Liver (tissue), 8 donors: ENCODE measurements at regions not wholly inside any gene's neighbourhood (a gene's known extent, or its start where the extent isn't known, plus 50 kb on each side); places are given as distances from the start of the nearest gene placed in this dataset.
A peak's percentile ranks its signal among the peaks of the same experiment; 100 is the strongest.

Experiments used
- DNase-seq: peaks from one replicate; pipeline ENCODE4 v3.0.0-alpha.2; 2017; ENCODE audit warnings: low spot score
- H3K27ac ChIP-seq, 2 donors: one replicate each; pipeline ENCODE4 v1.7.0; 2013; ENCODE audit warnings: inconsistent platforms in 2 of 2, low read length in 2 of 2, control low read depth in 1 of 2, low read depth in 1 of 2, mild to moderate bottlenecking in 1 of 2
- H3K27me3 ChIP-seq, 4 donors: one replicate each; pipeline versions ENCODE4 v1.6.1 to v1.7.0; 2013; ENCODE audit warnings: low read length in 3 of 4, inconsistent platforms in 1 of 4, mild to moderate bottlenecking in 1 of 4, moderate library complexity in 1 of 4; ENCODE audit not compliant: control insufficient read depth in 4 of 4, insufficient read depth in 4 of 4
- H3K36me3 ChIP-seq, 4 donors: one replicate each; pipeline versions ENCODE4 v1.6.1 to v1.7.0; 2013; ENCODE audit warnings: low read length in 3 of 4, mild to moderate bottlenecking in 3 of 4, low read depth in 1 of 4, moderate library complexity in 1 of 4; ENCODE audit not compliant: control insufficient read depth in 4 of 4, insufficient read depth in 3 of 4
- H3K4me1 ChIP-seq, 4 donors: one replicate each; pipeline versions ENCODE4 v1.6.1 to v1.7.0; 2013; ENCODE audit warnings: low read length in 3 of 4, mild to moderate bottlenecking in 3 of 4, moderate library complexity in 1 of 4; ENCODE audit not compliant: control insufficient read depth in 4 of 4, insufficient read depth in 4 of 4
- H3K4me3 ChIP-seq, 3 donors: one replicate each; pipeline versions ENCODE4 v1.6.1 to v1.7.0; 2013; ENCODE audit warnings: low read length in 3 of 3, control low read depth in 1 of 3, low read depth in 1 of 3, mild to moderate bottlenecking in 1 of 3
- H3K9ac ChIP-seq, 2 donors: one replicate each; pipeline ENCODE4 v1.7.0; 2013; ENCODE audit warnings: low read length in 2 of 2, mild to moderate bottlenecking in 2 of 2, moderate library complexity in 2 of 2, control low read depth in 1 of 2, low read depth in 1 of 2
- H3K9me3 ChIP-seq, 4 donors: one replicate each; pipeline versions ENCODE4 v1.6.1 to v1.7.0; 2013; ENCODE audit warnings: low read length in 3 of 4; ENCODE audit not compliant: control insufficient read depth in 4 of 4
- EGR1 ChIP-seq, 2 donors: IDR thresholded peaks; 2 replicates each; pipeline ENCODE4 v1.6.1; 2016 to 2018; ENCODE audit warnings: antibody characterized with exemption in 2 of 2, low read depth in 2 of 2
- FOXA1 ChIP-seq: IDR thresholded peaks from 2 replicates; pipeline ENCODE4 v1.6.1; 2016; ENCODE audit warnings: antibody characterized with exemption
- FOXA2 ChIP-seq: IDR thresholded peaks from 2 replicates; pipeline ENCODE4 v1.6.1; 2016; ENCODE audit warnings: antibody characterized with exemption
- GABPA ChIP-seq, 2 donors: IDR thresholded peaks in 1 of 2; conservative IDR thresholded peaks in 1 of 2; 2 replicates each; pipeline ENCODE4 v1.6.1; 2016; ENCODE audit warnings: antibody characterized with exemption in 2 of 2, mild to moderate bottlenecking in 1 of 2, moderate library complexity in 1 of 2
- HNF4A ChIP-seq, 2 donors: conservative IDR thresholded peaks; 2 replicates each; pipeline ENCODE4 v1.6.1; 2016; ENCODE audit warnings: antibody characterized with exemption in 2 of 2, mild to moderate bottlenecking in 2 of 2
- HNF4G ChIP-seq: IDR thresholded peaks from 2 replicates; pipeline ENCODE4 v1.6.1; 2016; ENCODE audit warnings: antibody characterized with exemption
- JUND ChIP-seq, 2 donors: IDR thresholded peaks; 2 replicates each; pipeline ENCODE4 v1.6.1; 2016; ENCODE audit warnings: antibody characterized with exemption in 2 of 2
- MAX ChIP-seq: IDR thresholded peaks from 2 replicates; pipeline ENCODE4 v1.6.1; 2016; ENCODE audit warnings: antibody characterized with exemption
- NR2F2 ChIP-seq: IDR thresholded peaks from 2 replicates; pipeline ENCODE4 v1.6.1; 2016; ENCODE audit warnings: antibody characterized with exemption
- RAD21 ChIP-seq, 2 donors: IDR thresholded peaks; 2 replicates each; pipeline ENCODE4 v1.6.1; 2016; ENCODE audit warnings: antibody characterized with exemption in 2 of 2, mild to moderate bottlenecking in 2 of 2
- REST ChIP-seq: IDR thresholded peaks from 2 replicates; pipeline ENCODE4 v1.6.1; 2016; ENCODE audit warnings: antibody characterized with exemption, mild to moderate bottlenecking
- RXRA ChIP-seq, 2 donors: IDR thresholded peaks; 2 replicates each; pipeline ENCODE4 v1.6.1; 2017 to 2018; ENCODE audit warnings: antibody characterized with exemption in 2 of 2, mild to moderate bottlenecking in 1 of 2
- SP1 ChIP-seq: IDR thresholded peaks from 2 replicates; pipeline ENCODE4 v1.6.1; 2018; ENCODE audit warnings: antibody characterized with exemption, mild to moderate bottlenecking
- TAF1 ChIP-seq: conservative IDR thresholded peaks from 2 replicates; pipeline ENCODE4 v1.6.1; 2016; ENCODE audit warnings: antibody characterized with exemption, mild to moderate bottlenecking
- YY1 ChIP-seq: IDR thresholded peaks from 2 replicates; pipeline ENCODE4 v1.6.1; 2016; ENCODE audit warnings: antibody characterized with exemption, mild to moderate bottlenecking
- WGBS: extraction: QIAGEN DNeasy Blood & Tissue Kit; methylation state at CpG from one replicate; pipeline ENCODE4 v1.1.7; 2013; 5-methylcytosine and 5-hydroxymethylcytosine counted together
- TF ChIP-seq, protein P1 (sequence below): IDR thresholded peaks from 2 replicates; pipeline ENCODE4 v1.6.1; 2016; ENCODE audit warnings: antibody characterized with exemption
- TF ChIP-seq, protein P2 (sequence below): fragments of 150-350 bp; IDR thresholded peaks from 2 replicates; pipeline ENCODE4 v1.5.1; 2017; ENCODE audit warnings: improper control_type of control experiment, low read depth, low read length; ENCODE audit not compliant: missing input control
- TF ChIP-seq, protein P3 (sequence below): IDR thresholded peaks from 2 replicates; pipeline ENCODE4 v1.6.1; 2016; ENCODE audit warnings: antibody characterized with exemption
- donor health status: healthy.
- donor health status: healthy.
- donor health status: healthy.
- donor health status: healthy.
- donor health status: healthy.

DNA sequence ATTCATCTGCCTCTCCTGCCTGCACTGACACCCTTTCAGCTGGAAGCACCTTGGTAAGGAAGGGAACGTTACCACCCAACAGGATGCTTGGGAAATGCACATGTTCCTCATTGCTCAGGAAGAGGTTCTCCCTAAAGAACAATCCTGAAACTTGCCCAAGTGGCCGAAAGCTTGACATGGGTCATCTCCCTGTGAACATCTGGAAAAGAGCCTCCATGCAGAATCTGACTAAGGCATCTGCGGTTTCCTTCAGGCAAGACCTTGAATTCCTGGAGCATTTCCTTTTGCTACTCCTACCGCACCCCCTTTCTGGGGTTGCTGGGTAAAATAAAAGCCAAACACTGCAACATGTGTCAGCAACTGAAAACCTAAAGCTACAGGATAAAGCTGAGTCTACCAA, 68.7 kb upstream of the SNRK start:
- TF ChIP-seq EGR1 (IDR thresholded peaks at IDR 0.05; ENCODE audit: low read depth in 2 of 2), result no peak
- TF ChIP-seq, protein P1, sequence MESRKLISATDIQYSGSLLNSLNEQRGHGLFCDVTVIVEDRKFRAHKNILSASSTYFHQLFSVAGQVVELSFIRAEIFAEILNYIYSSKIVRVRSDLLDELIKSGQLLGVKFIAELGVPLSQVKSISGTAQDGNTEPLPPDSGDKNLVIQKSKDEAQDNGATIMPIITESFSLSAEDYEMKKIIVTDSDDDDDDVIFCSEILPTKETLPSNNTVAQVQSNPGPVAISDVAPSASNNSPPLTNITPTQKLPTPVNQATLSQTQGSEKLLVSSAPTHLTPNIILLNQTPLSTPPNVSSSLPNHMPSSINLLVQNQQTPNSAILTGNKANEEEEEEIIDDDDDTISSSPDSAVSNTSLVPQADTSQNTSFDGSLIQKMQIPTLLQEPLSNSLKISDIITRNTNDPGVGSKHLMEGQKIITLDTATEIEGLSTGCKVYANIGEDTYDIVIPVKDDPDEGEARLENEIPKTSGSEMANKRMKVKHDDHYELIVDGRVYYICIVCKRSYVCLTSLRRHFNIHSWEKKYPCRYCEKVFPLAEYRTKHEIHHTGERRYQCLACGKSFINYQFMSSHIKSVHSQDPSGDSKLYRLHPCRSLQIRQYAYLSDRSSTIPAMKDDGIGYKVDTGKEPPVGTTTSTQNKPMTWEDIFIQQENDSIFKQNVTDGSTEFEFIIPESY, result no peak
- TF ChIP-seq GABPA (IDR thresholded peaks at IDR 0.05 in 1 of 2, conservative IDR thresholded peaks at IDR 0.05 in 1 of 2), result no peak
- TF ChIP-seq, protein P2, sequence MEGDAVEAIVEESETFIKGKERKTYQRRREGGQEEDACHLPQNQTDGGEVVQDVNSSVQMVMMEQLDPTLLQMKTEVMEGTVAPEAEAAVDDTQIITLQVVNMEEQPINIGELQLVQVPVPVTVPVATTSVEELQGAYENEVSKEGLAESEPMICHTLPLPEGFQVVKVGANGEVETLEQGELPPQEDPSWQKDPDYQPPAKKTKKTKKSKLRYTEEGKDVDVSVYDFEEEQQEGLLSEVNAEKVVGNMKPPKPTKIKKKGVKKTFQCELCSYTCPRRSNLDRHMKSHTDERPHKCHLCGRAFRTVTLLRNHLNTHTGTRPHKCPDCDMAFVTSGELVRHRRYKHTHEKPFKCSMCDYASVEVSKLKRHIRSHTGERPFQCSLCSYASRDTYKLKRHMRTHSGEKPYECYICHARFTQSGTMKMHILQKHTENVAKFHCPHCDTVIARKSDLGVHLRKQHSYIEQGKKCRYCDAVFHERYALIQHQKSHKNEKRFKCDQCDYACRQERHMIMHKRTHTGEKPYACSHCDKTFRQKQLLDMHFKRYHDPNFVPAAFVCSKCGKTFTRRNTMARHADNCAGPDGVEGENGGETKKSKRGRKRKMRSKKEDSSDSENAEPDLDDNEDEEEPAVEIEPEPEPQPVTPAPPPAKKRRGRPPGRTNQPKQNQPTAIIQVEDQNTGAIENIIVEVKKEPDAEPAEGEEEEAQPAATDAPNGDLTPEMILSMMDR, result no peak
- no peak for TF ChIP-seq NR2F2
- TF ChIP-seq FOXA1, result no peak
- TF ChIP-seq RAD21 (IDR thresholded peaks at IDR 0.05), result no peak
- no peak for TF ChIP-seq YY1
- no peak for TF ChIP-seq HNF4A (conservative IDR thresholded peaks at IDR 0.05)
- TF ChIP-seq HNF4G, result no peak
- TF ChIP-seq, protein P3, sequence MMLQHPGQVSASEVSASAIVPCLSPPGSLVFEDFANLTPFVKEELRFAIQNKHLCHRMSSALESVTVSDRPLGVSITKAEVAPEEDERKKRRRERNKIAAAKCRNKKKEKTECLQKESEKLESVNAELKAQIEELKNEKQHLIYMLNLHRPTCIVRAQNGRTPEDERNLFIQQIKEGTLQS, result no peak
- no peak for TF ChIP-seq RXRA (IDR thresholded peaks at IDR 0.05)
- TF ChIP-seq REST, result no peak
- no peak for TF ChIP-seq JUND (IDR thresholded peaks at IDR 0.05)
- no peak for TF ChIP-seq FOXA2
- no peak for TF ChIP-seq MAX
- no peak for TF ChIP-seq SP1
- no peak overlapping the region for H3K27ac ChIP-seq
- no peaks in the 10 kb centered on the region for H3K9me3 ChIP-seq
- 87% methylated on average over 4 of the region's 4 CpGs for WGBS
- no peaks in the 10 kb centered on the region for H3K36me3 ChIP-seq
- H3K9ac ChIP-seq, result no peak overlapping the region
- H3K27me3 ChIP-seq, result no peaks in the 10 kb centered on the region
- no peak overlapping the region for H3K4me3 ChIP-seq
- DNase-seq, result peak; percentile 20
- peaks cover 2 to 19% (median 15%) of the 10 kb centered on the region in 4 donors for H3K4me1 ChIP-seq

GRCh38 chr3:43217206-43217605, 69.1 kb upstream of the SNRK start:
- H3K27me3 ChIP-seq, result no peaks in the 10 kb centered on the region
- 95% methylated on average over 3 of the region's 3 CpGs for WGBS
- H3K9me3 ChIP-seq, result no peaks in the 10 kb centered on the region
- no peak overlapping the region for H3K4me3 ChIP-seq
- DNase-seq, result no peak
- no peak overlapping the region for H3K27ac ChIP-seq
- H3K4me1 ChIP-seq, result peaks cover 3 to 23% (median 17%) of the 10 kb centered on the region in 4 donors
- H3K36me3 ChIP-seq, result no peaks in the 10 kb centered on the region
- H3K9ac ChIP-seq, result no peak overlapping the region
- TF ChIP-seq HNF4G (no peak), MAX (no peak), TAF1 (no peak), FOXA1 (no peak), FOXA2 (no peak), JUND (IDR thresholded peaks at IDR 0.05) (no peak), YY1 (no peak), HNF4A (conservative IDR thresholded peaks at IDR 0.05) (no peak), NR2F2 (no peak)
- TF ChIP-seq, protein P1, result no peak
- TF ChIP-seq, protein P2, result no peak
- TF ChIP-seq, protein P3, result no peak
